ENCODE measurements at regions not wholly inside any gene's neighbourhood (a gene's known extent, or its start where the extent isn't known, plus 50 kb on each side); places are given as distances from the start of the nearest gene placed in this dataset.
A peak's percentile ranks its signal among the peaks of the same experiment; 100 is the strongest.

DNA sequence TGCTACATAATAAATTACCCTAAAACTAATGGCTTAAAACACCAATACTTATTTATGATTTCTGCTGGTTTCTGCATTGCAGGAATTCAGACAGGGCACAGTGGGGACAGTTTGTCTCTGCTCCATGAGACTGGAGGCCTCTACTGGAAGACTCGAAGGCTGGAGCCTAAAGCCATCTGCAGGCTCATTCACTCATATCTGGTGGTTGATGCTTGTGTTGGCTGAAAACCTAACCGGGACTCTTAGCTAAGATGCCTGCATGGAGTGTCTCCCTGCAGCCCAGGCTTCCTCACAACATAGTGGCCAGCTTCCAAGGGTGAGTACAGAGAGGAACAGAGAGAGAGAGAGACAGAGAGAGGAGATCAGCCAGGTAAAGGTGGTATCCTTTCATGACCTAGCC, 195.5 kb upstream of the FOXA2 start:
- no peak for DNase-seq (ENCODE audit: extremely low spot score)
- H3K27ac ChIP-seq (replicated peaks in 1 of 4), result no peak overlapping the region
- no peak overlapping the region for H3K4me3 ChIP-seq
- H3K36me3 ChIP-seq, result no peaks in the 10 kb centered on the region
- no peaks in the 10 kb centered on the region for H3K27me3 ChIP-seq
- H3K4me1 ChIP-seq, result no peaks in the 10 kb centered on the region
- intact Hi-C loops (cut with DNase I), result no loop called here
- TF ChIP-seq EP300 (IDR thresholded peaks at IDR 0.05) (no peak), POLR2A (IDR thresholded peaks at IDR 0.05; ENCODE audit: low read depth) (no peak), POLR2AphosphoS5 (IDR thresholded peaks at IDR 0.05) (no peak)
- TF ChIP-seq, protein P1, sequence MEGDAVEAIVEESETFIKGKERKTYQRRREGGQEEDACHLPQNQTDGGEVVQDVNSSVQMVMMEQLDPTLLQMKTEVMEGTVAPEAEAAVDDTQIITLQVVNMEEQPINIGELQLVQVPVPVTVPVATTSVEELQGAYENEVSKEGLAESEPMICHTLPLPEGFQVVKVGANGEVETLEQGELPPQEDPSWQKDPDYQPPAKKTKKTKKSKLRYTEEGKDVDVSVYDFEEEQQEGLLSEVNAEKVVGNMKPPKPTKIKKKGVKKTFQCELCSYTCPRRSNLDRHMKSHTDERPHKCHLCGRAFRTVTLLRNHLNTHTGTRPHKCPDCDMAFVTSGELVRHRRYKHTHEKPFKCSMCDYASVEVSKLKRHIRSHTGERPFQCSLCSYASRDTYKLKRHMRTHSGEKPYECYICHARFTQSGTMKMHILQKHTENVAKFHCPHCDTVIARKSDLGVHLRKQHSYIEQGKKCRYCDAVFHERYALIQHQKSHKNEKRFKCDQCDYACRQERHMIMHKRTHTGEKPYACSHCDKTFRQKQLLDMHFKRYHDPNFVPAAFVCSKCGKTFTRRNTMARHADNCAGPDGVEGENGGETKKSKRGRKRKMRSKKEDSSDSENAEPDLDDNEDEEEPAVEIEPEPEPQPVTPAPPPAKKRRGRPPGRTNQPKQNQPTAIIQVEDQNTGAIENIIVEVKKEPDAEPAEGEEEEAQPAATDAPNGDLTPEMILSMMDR (IDR thresholded peaks at IDR 0.05), result no peak
- 56% methylated on average over 2 of the region's 2 CpGs for WGBS
- peaks cover 0 to 8% (median 0%) of the 10 kb centered on the region in 4 donors for H3K9me3 ChIP-seq

- intact Hi-C loops (cut with DNase I), result no loop called here
- TF ChIP-seq POLR2A (IDR thresholded peaks at IDR 0.05; ENCODE audit: low read depth) (no peak), POLR2AphosphoS5 (IDR thresholded peaks at IDR 0.05) (no peak), EP300 (IDR thresholded peaks at IDR 0.05) (no peak)
- no peaks in the 10 kb centered on the region for H3K4me1 ChIP-seq
- DNase-seq (ENCODE audit: extremely low spot score), result no peak
- WGBS, result 89% methylated on average over 2 of the region's 2 CpGs
- H3K27me3 ChIP-seq, result no peaks in the 10 kb centered on the region
- H3K9me3 ChIP-seq, result no peaks in the 10 kb centered on the region
- H3K4me3 ChIP-seq, result no peak overlapping the region
- no peak overlapping the region for H3K27ac ChIP-seq (replicated peaks in 1 of 4)
- H3K36me3 ChIP-seq, result no peaks in the 10 kb centered on the region
Measured at GRCh38 chr20:22781869-22782268, 197.5 kb upstream of the FOXA2 start.

- H3K9me3 ChIP-seq, result no peaks in the 10 kb centered on the region
- H3K27me3 ChIP-seq, result peaks cover 0 to 5% (median 0%) of the 10 kb centered on the region in 4 donors
- WGBS, result 73% methylated on average over 2 of the region's 2 CpGs
- H3K4me3 ChIP-seq, result no peak overlapping the region
- H3K27ac ChIP-seq (replicated peaks in 1 of 4), result no peak overlapping the region
- TF ChIP-seq POLR2A (IDR thresholded peaks at IDR 0.05; ENCODE audit: low read depth) (no peak), POLR2AphosphoS5 (IDR thresholded peaks at IDR 0.05) (no peak), EP300 (IDR thresholded peaks at IDR 0.05) (no peak)
- TF ChIP-seq, protein P1 (IDR thresholded peaks at IDR 0.05), result no peak
- H3K4me1 ChIP-seq, result peaks cover 3 to 13% (median 10%) of the 10 kb centered on the region in 4 donors
- no peaks in the 10 kb centered on the region for H3K36me3 ChIP-seq
- intact Hi-C loops (cut with DNase I), result no loop called here
- DNase-seq (ENCODE audit: extremely low spot score), result no peak
Measured at GRCh38 chr20:22789676-22790075, 205.3 kb upstream of the FOXA2 start.

DNA sequence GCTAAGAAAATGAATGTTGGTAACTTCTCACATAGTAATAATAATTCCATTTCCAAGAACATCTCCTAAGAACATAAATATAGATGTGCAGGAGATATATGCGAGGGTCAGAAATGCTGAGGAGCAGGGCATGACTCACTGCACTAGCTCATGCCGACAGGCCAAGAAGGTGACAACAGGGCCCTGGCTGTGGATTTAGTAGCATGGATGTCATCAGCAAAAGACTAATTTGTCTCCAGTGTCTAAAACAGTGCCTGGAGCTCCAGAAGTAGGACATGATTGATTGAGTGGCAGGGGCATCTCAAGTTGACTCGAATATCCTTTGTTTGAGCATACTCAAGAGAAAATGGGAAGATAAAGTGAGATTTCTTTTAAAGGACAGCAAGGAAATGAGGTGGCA, 207.0 kb upstream of the FOXA2 start:
- no peak for TF ChIP-seq POLR2AphosphoS5 (IDR thresholded peaks at IDR 0.05)
- TF ChIP-seq, protein P1 (IDR thresholded peaks at IDR 0.05), result no peak
- no peak for TF ChIP-seq EP300 (IDR thresholded peaks at IDR 0.05)
- no peak for TF ChIP-seq POLR2A (IDR thresholded peaks at IDR 0.05; ENCODE audit: low read depth)
- intact Hi-C loops (cut with DNase I), result no loop called here
- peaks cover 0 to 5% (median 0%) of the 10 kb centered on the region in 4 donors for H3K27me3 ChIP-seq
- no peaks in the 10 kb centered on the region for H3K36me3 ChIP-seq
- no peaks in the 10 kb centered on the region for H3K9me3 ChIP-seq
- H3K27ac ChIP-seq (replicated peaks in 1 of 4), result no peak overlapping the region
- 73% methylated on average over 3 of the region's 3 CpGs for WGBS
- no peak overlapping the region for H3K4me3 ChIP-seq
- peaks cover 8 to 28% (median 18%) of the 10 kb centered on the region in 4 donors for H3K4me1 ChIP-seq
- DNase-seq (ENCODE audit: extremely low spot score), result no peak

GRCh38 chr20:22791877-22792525, 207.6 kb upstream of the FOXA2 start:
- Histone ChIP-seq H3K27ac (replicated peaks in 1 of 4) (no peak overlapping the region), H3K9me3 (no peaks in the 10 kb centered on the region), H3K27me3 (peaks cover 0 to 5% (median 0%) of the 10 kb centered on the region in 4 donors), H3K4me3 (no peak overlapping the region), H3K36me3 (no peaks in the 10 kb centered on the region), H3K4me1 (peaks cover 8 to 28% (median 18%) of the 10 kb centered on the region in 4 donors)
- DNase-seq (ENCODE audit: extremely low spot score), result no peak
- intact Hi-C loops (cut with DNase I), result no loop called here
- TF ChIP-seq POLR2A (IDR thresholded peaks at IDR 0.05; ENCODE audit: low read depth) (no peak), POLR2AphosphoS5 (IDR thresholded peaks at IDR 0.05) (peak in 1 of 2 donors; percentile 9)
- 68% methylated on average over 3 of the region's 3 CpGs for WGBS
